K562 (cell line): ENCODE measurements at regions not wholly inside any gene's neighbourhood (a gene's known extent, or its start where the extent isn't known, plus 50 kb on each side); places are given as distances from the start of the nearest gene placed in this dataset.
"Not testable (repeated sequence)": the region's sequence is repeated elsewhere in the genome, so short reads cannot be mapped to it uniquely, and the experiment has no call there.

Experiments
- AFF1 ChIP-seq, 2 experiments: fragments of 450-650 bp; IDR thresholded peaks; 2 replicates each; pipeline ENCODE4 v1.6.1; 2018; ENCODE audit warnings: mild to moderate bottlenecking in 2 of 2, low read depth in 1 of 2; ENCODE audit not compliant: partially characterized antibody in 2 of 2
- BCL6 ChIP-seq: fragments of 250-450 bp; sonication (Bioruptor Pico); IDR thresholded peaks from 2 replicates; pipeline ENCODE4 v1.4.0; 2020
- BRF2 ChIP-seq: IDR thresholded peaks from 3 replicates; pipeline ENCODE4 v1.6.1; 2011; ENCODE audit warnings: borderline replicate concordance, mild to moderate bottlenecking; ENCODE audit not compliant: insufficient read length, insufficient read depth
- CBFB ChIP-seq: sonication (generic); formaldehyde crosslinking; IDR thresholded peaks from 2 replicates; pipeline ENCODE4 v1.4.0; 2020; ENCODE audit warnings: mild to moderate bottlenecking, missing genetic modification reagents
- CEBPB ChIP-seq: fragments of 450-650 bp; IDR thresholded peaks from 2 replicates; pipeline ENCODE4 v1.6.1; 2016; ENCODE audit warnings: missing genetic modification characterization, missing compliant biosample characterization
- CTCF ChIP-seq, 3 experiments: IDR thresholded peaks in 2 of 3; conservative IDR thresholded peaks in 1 of 3; 2 replicates each; pipeline ENCODE4 v1.5.1; 2011 to 2012; ENCODE audit warnings: low read length in 3 of 3, mild to moderate bottlenecking in 3 of 3, control low read depth in 2 of 3, improper control_type of control experiment in 1 of 3, inconsistent platforms in 1 of 3, low read depth in 1 of 3, mixed read lengths in 1 of 3, moderate library complexity in 1 of 3; ENCODE audit not compliant: insufficient read depth in 2 of 3
- EP300 ChIP-seq: IDR thresholded peaks from 2 replicates; pipeline ENCODE4 v1.6.1; 2012; ENCODE audit warnings: low read length, improper control_type of control experiment
- MAX ChIP-seq: sonication (generic); formaldehyde crosslinking; IDR thresholded peaks from 2 replicates; pipeline ENCODE4 v1.9.0; 2022; ENCODE audit warnings: mild to moderate bottlenecking, missing genetic modification reagents
- PATZ1 ChIP-seq: fragments of 250-450 bp; sonication (Bioruptor Pico); IDR thresholded peaks from 2 replicates; pipeline ENCODE4 v1.5.0; 2020; ENCODE audit warnings: mild to moderate bottlenecking, borderline replicate concordance
- POLR3G ChIP-seq: IDR thresholded peaks from 2 replicates; pipeline ENCODE4 v1.6.1; 2011; ENCODE audit not compliant: insufficient read length, insufficient replicate concordance; ENCODE audit errors: extremely low read depth
- STAT5B ChIP-seq: fragments of 250-450 bp; sonication (Bioruptor Pico); IDR thresholded peaks from 2 replicates; pipeline ENCODE4 v1.8.0; 2021; ENCODE audit warnings: mild to moderate bottlenecking, inconsistent platforms

GRCh38 chr6:137718903-137719302, 148.2 kb upstream of the TNFAIP3 start:
- TF ChIP-seq STAT5B; PATZ1 (CRISPR knock-in tag); POLR3G; CTCF (IDR thresholded peaks at IDR 0.05 in 2 of 3, conservative IDR thresholded peaks at IDR 0.05 in 1 of 3; ENCODE audit: insufficient read depth in 2 of 3, low read depth in 1 of 3, low read length in 3 of 3); CEBPB (tag); AFF1 (IDR thresholded peaks at IDR 0.05; ENCODE audit: low read depth in 1 of 2, partially characterized antibody in 2 of 2); MAX; CBFB (CRISPR knock-in tag); BRF2; BCL6; EP300: not testable (repeated sequence)
